Heart left ventricle (tissue), 13 donors: ENCODE measurements at regions not wholly inside any gene's neighbourhood (a gene's known extent, or its start where the extent isn't known, plus 50 kb on each side); places are given as distances from the start of the nearest gene placed in this dataset.

Experiments used
- CTCF ChIP-seq, 12 donors: fragments of 200-600 bp; sonication (generic) in 4 of 12; IDR thresholded peaks; one replicate each; pipeline versions ENCODE4 v1.5.0 to v1.8.0; 2018 to 2022; ENCODE audit warnings: antibody characterized with exemption in 12 of 12, mild to moderate bottlenecking in 5 of 12
- POLR2A ChIP-seq, 2 donors: fragments of 450-650 bp; IDR thresholded peaks; one replicate each; pipeline ENCODE4 v1.6.1; 2017; ENCODE audit warnings: antibody characterized with exemption in 2 of 2, mild to moderate bottlenecking in 2 of 2, moderate library complexity in 2 of 2
- donor health status: ischemic (EF 13 %, LVEDD 7.1; RV severe dilation, severe dysfunction).
- donor health status: DM: no; HTN: yes; CAD: no.
- donor health status: DM: no; HTN: no; CAD: no.
- donor health status: ischemic (EF 25% LVEDD 6.9; RV normal size, moderate dysfunction).
- donor health status: ischemic (EF 25% LVEDD 5.7; RV mildly dilated, moderate dysfunction).
- donor health status: ischemic (EF 35%, LVEDD 5.7; RV mildly dilated, moderate dysfunction).
- donor health status: nonischemic (EF 11% LVEDD 7.7; RV severe dilation, severe dysfunction).
- donor health status: DM: yes; HTN: yes; CAD: no.
- donor health status: PGD.
- donor health status: ischemic (EF 29% LVEDD 5.4; RV normal size, mild dysfunction).
- donor health status: nonischemic (EF 23%, LVEDD 6.1; RV moderate dilation, normal function).

- TF ChIP-seq POLR2A (IDR thresholded peaks at IDR 0.05) (no peak), CTCF (IDR thresholded peaks at IDR 0.05) (no peak)
Measured at GRCh38 chr4:40699648-40700047, 50.1 kb upstream of the NSUN7 start.
